GM10248 (cell line): ENCODE measurements at regions not wholly inside any gene's neighbourhood (a gene's known extent, or its start where the extent isn't known, plus 50 kb on each side); places are given as distances from the start of the nearest gene placed in this dataset.
"Not testable (repeated sequence)": the region's sequence is repeated elsewhere in the genome, so short reads cannot be mapped to it uniquely, and the experiment has no call there.

Experiments used
- CTCF ChIA-PET: fragments of 300-600 bp; sonication (Branson Sonifier 250); formaldehyde crosslinking; extraction: SDS; loops from one replicate; lab custom pipeline; 2021; ENCODE audit warnings: antibody characterized with exemption; lab: Yijun Ruan, JAX
- POLR2A ChIA-PET: fragments of 350-650 bp; sonication (Branson Sonifier 250); formaldehyde crosslinking; extraction: SDS; loops from one replicate; lab custom pipeline; 2020; ENCODE audit warnings: antibody characterized with exemption; lab: Yijun Ruan, JAX
- DNase-seq: peaks from one replicate; pipeline ENCODE4 v3.0.0; 2012; ENCODE audit errors: extremely low spot score
- CTCF ChIP-seq: IDR thresholded peaks from 2 replicates; pipeline ENCODE4 v1.5.1; 2012; ENCODE audit warnings: mild to moderate bottlenecking, low read depth; ENCODE audit errors: extremely low read depth, missing control alignments, control extremely low read depth

DNA sequence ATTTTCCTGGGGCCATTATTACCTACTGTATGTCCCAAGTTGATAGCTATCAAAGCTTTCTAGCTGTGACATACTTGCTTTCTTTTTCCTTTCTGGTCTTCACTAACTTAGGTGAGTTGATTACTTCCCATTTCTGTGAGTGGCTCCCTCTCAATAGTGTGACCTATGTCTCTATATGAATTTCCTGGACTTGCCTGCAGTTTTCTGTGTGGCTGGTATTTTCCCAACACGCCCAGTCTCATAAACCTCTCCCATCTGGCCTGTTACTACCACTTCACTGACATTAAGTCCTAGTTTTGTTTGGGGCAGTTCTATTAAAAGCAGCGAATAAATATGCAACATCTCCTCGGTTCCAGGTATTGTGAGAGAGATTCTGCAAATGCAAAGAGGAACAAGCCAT lies 671.2 kb downstream of the SI start:
- ChIA-PET CTCF (interaction anchor here (1.4 kb wide), 1 partner anchor 10 kb away, joined by 5 read pairs; no protein-coding TSS in a partner anchor), POLR2A (no interaction called here)
- DNase-seq = no peak
- no peak for TF ChIP-seq CTCF

DNA sequence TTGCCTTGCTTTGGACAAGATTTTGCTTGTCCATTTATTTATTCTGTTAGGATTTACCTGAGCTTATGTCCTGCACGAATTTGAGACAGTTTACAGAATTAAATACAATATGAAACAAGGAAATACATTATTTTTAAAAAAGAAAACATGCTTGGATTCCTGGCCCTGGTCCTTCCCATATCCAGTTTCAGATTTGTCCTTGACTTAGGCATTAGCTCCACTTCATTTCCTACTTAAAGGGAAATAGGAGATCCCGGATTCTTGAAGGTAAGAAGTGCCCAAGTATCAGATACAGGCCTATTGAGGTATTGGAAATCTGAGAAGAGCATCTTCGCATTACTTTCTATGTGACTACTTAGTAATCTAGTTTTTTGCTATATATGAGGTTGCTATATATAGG lies 672.0 kb downstream of the SI start:
- CTCF ChIA-PET = interaction anchor here (1.4 kb wide), 1 partner anchor 10 kb away, joined by 5 read pairs; no protein-coding TSS in a partner anchor
- POLR2A ChIA-PET = no interaction called here

GRCh38 chr3:164401923-164402322 lies 676.4 kb downstream of the SI start:
- CTCF ChIA-PET = interaction anchor here (1.0 kb wide), 1 partner anchor 10 kb away, joined by 3 read pairs; no protein-coding TSS in a partner anchor

More for the DNA sequence above, 672.0 kb downstream of the SI start:
- no peak for TF ChIP-seq CTCF
- no peak for DNase-seq

DNA sequence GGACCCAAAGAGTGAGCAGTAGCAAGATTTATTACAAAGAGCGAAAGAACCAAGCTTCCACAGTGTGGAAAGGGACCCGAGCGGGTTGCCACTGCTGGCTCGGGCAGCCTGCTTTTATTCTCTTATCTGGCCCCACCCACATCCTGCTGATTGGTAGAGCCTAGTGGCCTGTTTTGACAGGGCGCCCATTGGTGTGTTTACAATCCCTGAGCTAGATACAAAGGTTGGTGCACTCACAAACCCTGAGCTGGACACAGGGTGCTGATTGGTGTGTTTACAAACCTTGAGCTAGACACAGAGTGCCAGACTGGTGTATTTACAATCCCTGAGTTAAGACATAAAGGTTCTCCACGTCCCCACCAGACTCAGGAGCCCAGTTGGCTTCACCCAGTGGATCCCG lies 676.9 kb downstream of the SI start:
- POLR2A ChIA-PET, DNase-seq: not testable (repeated sequence)
- CTCF ChIA-PET = interaction anchor here (1.0 kb wide), 1 partner anchor 10 kb away, joined by 3 read pairs; no protein-coding TSS in a partner anchor

More at GRCh38 chr3:164401923-164402322, 676.4 kb downstream of the SI start:
- no peak for TF ChIP-seq CTCF
- DNase-seq = no peak
- POLR2A ChIA-PET = no interaction called here

DNA sequence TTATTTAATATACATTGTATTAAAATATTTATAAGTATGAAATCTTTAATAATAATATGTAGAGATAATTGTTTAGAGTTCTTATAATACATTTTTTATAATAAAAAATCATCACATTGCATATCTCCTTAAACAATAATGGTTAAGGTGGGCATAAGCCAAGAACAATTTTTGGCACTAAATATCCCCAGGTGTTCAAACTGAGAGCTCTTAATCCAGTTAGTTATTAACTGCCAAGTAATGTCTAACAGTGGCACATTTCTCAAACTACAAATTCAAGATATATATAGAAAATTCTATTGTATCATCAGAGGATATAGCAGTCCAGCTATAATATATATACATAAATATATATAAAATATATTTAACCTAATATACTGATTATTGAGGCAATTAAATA lies 680.8 kb downstream of the SI start:
- CTCF ChIA-PET = no interaction called here
- POLR2A ChIA-PET = no interaction called here
- no peak for TF ChIP-seq CTCF
- DNase-seq = no peak

DNA sequence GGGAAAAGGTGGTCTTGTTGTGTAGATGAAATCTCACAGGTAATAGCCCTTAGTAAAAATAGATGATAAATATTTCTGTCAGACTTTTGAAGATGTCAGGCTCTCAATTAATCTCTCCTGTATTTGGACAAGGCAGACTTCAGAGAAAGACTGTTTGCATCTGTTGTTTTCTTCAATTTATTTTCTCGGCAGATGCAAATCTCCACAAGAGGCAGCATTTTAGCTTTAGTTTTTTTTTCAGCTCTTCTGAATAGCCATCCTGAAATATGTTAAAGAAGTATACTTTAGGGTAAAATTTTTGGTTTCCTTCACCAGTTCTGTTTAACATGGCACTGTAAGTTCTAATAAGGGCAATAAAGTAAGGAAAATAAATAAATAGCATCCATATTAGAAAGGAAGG lies 685.1 kb downstream of the SI start:
- ChIA-PET CTCF (no interaction called here), POLR2A (no interaction called here)
- no peak for DNase-seq

More for the DNA sequence above, 685.1 kb downstream of the SI start:
- no peak for TF ChIP-seq CTCF
